NCI-H82 treated with DMSO at 0.1 percent for 48 hours (cell line): ENCODE measurements at regions not wholly inside any gene's neighbourhood (a gene's known extent, or its start where the extent isn't known, plus 50 kb on each side); places are given as distances from the start of the nearest gene placed in this dataset.
"Not testable (repeated sequence)": the region's sequence is repeated elsewhere in the genome, so short reads cannot be mapped to it uniquely, and the experiment has no call there.

Experiments used
- DNase-seq: peaks from one replicate; lab custom pipeline; 2025; ENCODE audit not compliant: unreplicated experiment; lab: John Stamatoyannopoulos, UW

DNA sequence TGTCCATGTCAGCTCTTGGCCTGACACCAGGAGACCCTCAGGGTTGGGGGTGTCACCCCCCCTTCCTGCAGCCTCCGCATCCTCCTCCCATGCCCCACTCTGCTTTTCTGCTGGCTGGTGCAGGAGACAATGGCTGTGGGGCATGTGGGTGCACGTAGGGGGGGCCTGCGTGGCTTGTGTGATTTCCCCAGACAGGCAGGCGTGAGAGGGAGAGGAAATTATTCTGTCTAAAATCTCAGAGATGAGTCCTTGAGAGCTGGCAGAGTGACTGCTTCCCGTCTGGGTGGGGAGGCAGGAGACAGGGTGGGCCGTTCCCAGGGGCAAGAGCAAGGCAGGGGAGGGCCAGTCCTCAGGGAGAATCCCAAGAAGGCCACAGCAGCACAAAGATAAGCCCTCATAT is 173.2 kb downstream of the TRIM43 start:
- DNase-seq, result not testable (repeated sequence)

DNA sequence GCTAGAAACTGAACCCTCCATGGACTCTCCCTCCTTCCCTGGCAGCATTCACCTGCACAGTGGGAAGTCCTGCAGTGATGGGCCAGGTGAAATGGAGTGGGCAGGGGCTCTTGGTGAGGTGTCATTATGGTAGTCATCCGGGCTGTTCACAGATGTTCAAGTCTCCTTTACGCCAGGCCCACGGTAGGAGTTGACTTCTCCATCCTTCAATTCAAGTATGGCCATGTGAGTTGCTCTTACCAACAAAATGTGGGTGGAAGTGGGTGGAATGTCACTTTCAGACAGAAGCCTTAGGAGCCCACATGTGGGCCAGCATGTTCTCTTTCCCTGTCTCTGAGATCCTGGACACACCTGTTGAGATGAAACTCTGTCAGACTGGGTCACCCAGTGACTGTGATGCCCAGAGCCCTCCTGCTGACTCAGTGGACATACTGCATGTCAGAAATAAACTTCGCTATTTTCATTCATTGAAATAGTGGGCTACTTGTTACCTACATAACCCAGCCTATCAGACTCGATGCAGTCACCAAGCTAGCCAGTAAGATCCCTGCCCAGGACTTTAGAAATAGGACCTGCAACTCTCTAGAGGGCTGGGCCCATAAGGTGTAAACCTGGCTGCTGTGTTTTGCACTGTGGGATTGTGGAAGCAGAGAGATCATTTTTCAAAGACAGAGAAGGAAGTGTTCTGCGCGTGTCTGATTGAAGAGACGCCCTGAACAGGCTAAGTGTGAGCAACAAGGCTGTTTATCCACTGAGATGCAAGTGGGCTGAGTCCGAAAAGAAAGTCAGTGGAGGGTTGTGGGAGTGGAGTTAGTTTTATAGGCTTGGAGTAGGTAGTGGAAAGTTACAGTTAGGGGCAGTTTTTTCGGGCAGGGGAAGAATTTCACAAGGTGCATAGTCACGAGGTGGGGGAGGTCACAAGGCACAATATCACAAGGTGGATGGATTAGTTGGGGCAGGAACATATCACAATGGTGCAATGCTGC is 174.4 kb downstream of the TRIM43 start:
- not testable (repeated sequence) for DNase-seq

DNA sequence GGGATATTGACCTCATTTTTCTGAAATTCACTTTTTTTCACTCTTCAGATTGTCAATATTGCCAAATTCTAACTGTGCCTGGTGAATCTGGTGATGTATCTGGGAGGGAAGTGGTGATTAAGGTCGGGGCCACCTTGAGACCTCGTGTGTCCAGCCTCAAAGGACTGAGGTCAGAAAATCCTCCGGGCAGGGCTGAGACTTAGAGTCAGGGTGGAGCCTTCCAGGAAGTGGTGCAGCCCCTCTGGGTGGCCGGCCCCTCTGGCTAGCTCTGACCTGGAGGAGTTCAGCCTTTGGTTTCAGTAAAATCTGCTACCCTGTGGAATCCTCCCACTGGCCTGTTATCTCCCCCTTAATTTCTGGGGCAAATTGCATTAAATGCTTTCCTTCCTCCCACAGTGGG is 175.7 kb downstream of the TRIM43 start:
- DNase-seq, result not testable (repeated sequence)

GRCh38 chr2:95767950-95768349 is 176.1 kb downstream of the TRIM43 start:
- DNase-seq, result peak; percentile 81

DNA sequence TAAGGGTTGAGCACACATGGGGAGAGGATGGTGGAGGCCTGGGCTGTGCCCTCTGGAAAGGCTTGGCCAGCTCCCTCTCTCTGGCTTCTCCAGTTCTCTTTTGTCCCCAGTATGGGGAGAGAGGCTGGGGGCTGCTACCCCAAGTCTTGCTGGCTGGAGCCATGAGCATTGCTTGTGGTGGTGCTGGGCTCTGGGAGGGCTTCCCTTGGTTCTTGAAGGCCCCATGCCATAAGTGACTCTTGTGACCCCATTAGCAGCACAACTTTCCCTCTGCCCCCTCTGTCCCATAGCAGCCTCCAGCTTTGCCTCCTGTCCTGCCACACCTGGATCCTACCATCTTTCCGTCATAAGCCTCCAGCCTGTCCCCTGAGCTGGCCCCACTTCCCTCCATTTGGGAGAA is 177.5 kb downstream of the TRIM43 start:
- DNase-seq, result not testable (repeated sequence)

DNA sequence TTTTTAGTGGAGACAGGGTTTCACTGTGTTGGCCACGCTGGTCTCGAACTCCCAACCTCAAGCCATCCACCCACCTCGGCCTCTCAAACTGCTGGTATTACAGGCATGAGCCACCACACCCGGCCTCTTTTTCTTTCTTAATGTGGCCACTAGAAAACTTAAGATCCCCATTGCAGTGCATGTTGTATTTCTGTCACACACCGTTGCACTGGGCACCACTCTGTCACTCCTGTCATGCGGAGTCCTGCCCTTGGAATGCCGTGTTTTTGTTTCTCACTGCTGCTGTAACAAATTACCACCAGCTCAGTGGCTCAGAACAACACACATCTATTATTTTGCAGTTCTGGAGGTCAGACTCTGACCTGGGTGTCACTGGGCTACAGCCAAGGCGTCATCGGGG is 178.9 kb downstream of the TRIM43 start:
- not testable (repeated sequence) for DNase-seq

GRCh38 chr2:95774322-95775192 is 182.8 kb downstream of the TRIM43 start:
- DNase-seq, result not testable (repeated sequence)

DNA sequence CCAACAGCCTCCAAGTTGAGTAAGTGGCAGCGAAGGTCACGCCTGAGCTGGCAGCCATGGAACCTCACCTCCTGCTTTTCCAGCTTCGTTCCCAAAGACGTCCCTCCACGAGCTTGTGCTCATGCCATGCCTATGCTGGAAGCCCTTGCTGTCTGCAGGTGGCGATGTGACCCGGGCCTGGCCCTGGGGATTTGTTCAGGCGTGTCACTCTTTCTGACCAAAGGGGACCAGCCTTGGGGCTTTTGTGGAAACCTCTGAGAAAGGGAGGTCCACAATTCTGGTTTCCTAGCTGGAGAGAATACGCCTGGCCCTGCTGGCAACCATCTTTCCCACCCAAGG is 183.4 kb downstream of the TRIM43 start:
- not testable (repeated sequence) for DNase-seq
